GM06990 (cell line): ENCODE measurements at regions not wholly inside any gene's neighbourhood (a gene's known extent, or its start where the extent isn't known, plus 50 kb on each side); places are given as distances from the start of the nearest gene placed in this dataset.

Source experiments
- DNase-seq: peaks from one replicate; pipeline ENCODE4 v3.0.0-alpha.2; 2011; ENCODE audit not compliant: insufficient read length; ENCODE audit errors: extremely low read depth
- H3K27me3 ChIP-seq: replicated peaks from 2 replicates; pipeline ENCODE4 v1.6.0; 2011; ENCODE audit warnings: low read length; ENCODE audit not compliant: control insufficient read depth, insufficient read depth
- H3K36me3 ChIP-seq: 2 replicates; pipeline ENCODE4 v1.5.1; 2011; ENCODE audit warnings: low read length; ENCODE audit not compliant: control insufficient read depth, insufficient read depth
- H3K4me3 ChIP-seq: replicated peaks from 2 replicates; pipeline ENCODE4 v1.5.1; 2011; ENCODE audit warnings: low read depth, mild to moderate bottlenecking, control low read depth, low read length
- CTCF ChIP-seq: IDR thresholded peaks from 2 replicates; pipeline ENCODE4 v1.5.1; 2011; ENCODE audit warnings: low read length, control low read depth, mild to moderate bottlenecking, inconsistent platforms; ENCODE audit not compliant: insufficient read depth, poor library complexity, severe bottlenecking

GRCh38 chr5:82347201-82347865 is 69.2 kb upstream of the RPS23 start:
- Histone ChIP-seq H3K4me3 (no peak overlapping the region), H3K27me3 (no peaks in the 10 kb centered on the region; the same call in 1 of the 2 replicates), H3K36me3 (no peaks in the 10 kb centered on the region)
- no peak for DNase-seq
- no peak for TF ChIP-seq CTCF

GRCh38 chr5:82346399-82347165 is 68.4 kb upstream of the RPS23 start:
- DNase-seq, result no peak
- Histone ChIP-seq H3K27me3 (no peaks in the 10 kb centered on the region), H3K4me3 (no peak overlapping the region), H3K36me3 (no peaks in the 10 kb centered on the region)
- TF ChIP-seq CTCF, result no peak

- no peak for TF ChIP-seq CTCF
- H3K4me3 ChIP-seq, result no peak overlapping the region
- no peak for DNase-seq
- H3K36me3 ChIP-seq, result no peaks in the 10 kb centered on the region
- H3K27me3 ChIP-seq, result no peaks in the 10 kb centered on the region
Observed at GRCh38 chr5:82345108-82345507, 67.0 kb upstream of the RPS23 start.

- DNase-seq, result no peak
- no peak for TF ChIP-seq CTCF
- Histone ChIP-seq H3K27me3 (no peaks in the 10 kb centered on the region), H3K4me3 (no peak overlapping the region), H3K36me3 (no peaks in the 10 kb centered on the region)
Observed at GRCh38 chr5:82341325-82341724, 63.2 kb upstream of the RPS23 start.

GRCh38 chr5:82340799-82341198 is 62.6 kb upstream of the RPS23 start:
- Histone ChIP-seq H3K36me3 (no peaks in the 10 kb centered on the region), H3K4me3 (no peak overlapping the region), H3K27me3 (no peaks in the 10 kb centered on the region)
- no peak for DNase-seq
- TF ChIP-seq CTCF, result no peak

GRCh38 chr5:82339792-82340191 is 61.6 kb upstream of the RPS23 start:
- TF ChIP-seq CTCF, result no peak

More at GRCh38 chr5:82339792-82340191, 61.6 kb upstream of the RPS23 start:
- no peak overlapping the region for H3K4me3 ChIP-seq
- no peaks in the 10 kb centered on the region for H3K27me3 ChIP-seq
- H3K36me3 ChIP-seq, result no peaks in the 10 kb centered on the region
- no peak for DNase-seq
